GM12878 (cell line): ENCODE measurements at regions not wholly inside any gene's neighbourhood (a gene's known extent, or its start where the extent isn't known, plus 50 kb on each side); places are given as distances from the start of the nearest gene placed in this dataset.

Experiments
- ATAC-seq: fragments of 200-7000 bp; cut with Tn5 transposase; 3 replicates; pipeline ENCODE4 v1.9.1; 2020; ENCODE audit warnings: mild to moderate bottlenecking, moderate library complexity
- BruUV-seq: library from RNA; stranded (reverse); fragments of 400-500 nt; replicated peaks from 2 replicates; lab custom pipeline; 2021; lab: Mats Ljungman, UMichigan
- CTCF ChIA-PET: fragments of 300-600 bp; sonication (Branson Sonifier 250); formaldehyde crosslinking; extraction: SDS; loops from one replicate; lab custom pipeline; 2021; ENCODE audit warnings: inconsistent platforms; lab: Yijun Ruan, JAX
- POLR2A ChIA-PET: fragments of 350-600 bp; formaldehyde crosslinking; extraction: SDS; loops from one replicate; lab custom pipeline; 2021; ENCODE audit warnings: inconsistent platforms; lab: Charles Lee
- RAD21 ChIA-PET: fragments of 300-600 bp; sonication (Branson Sonifier 250); formaldehyde crosslinking; loops from one replicate; lab custom pipeline; 2023; ENCODE audit warnings: antibody characterized with exemption; ENCODE audit not compliant: unreplicated experiment; lab: Charles Lee
- SMC1A ChIA-PET: fragments of 300-600 bp; sonication (Branson Sonifier 250); formaldehyde crosslinking; loops from one replicate; lab custom pipeline; 2023; ENCODE audit not compliant: unreplicated experiment, uncharacterized antibody; lab: Charles Lee
- DNase-seq: peaks from one replicate; pipeline ENCODE4 v3.0.0-alpha.2; 2011; ENCODE audit warnings: low read depth, low spot score
- FAIRE-seq: peaks from 3 replicates; lab custom pipeline; 2011; peaks lifted over from hg19 to GRCh38; lab: Jason Lieb, UNC
- H2AFZ ChIP-seq: 2 replicates; pipeline ENCODE4 v1.6.0; 2011; ENCODE audit warnings: low read depth, low read length, control low read depth; ENCODE audit not compliant: control insufficient read depth
- H3K27ac ChIP-seq: 2 replicates; pipeline ENCODE4 v1.5.1; 2011; ENCODE audit warnings: control low read depth; ENCODE audit not compliant: control insufficient read depth, insufficient read depth
- H3K27me3 ChIP-seq, 2 experiments: replicated peaks in 1 of 2; 2 replicates each; pipeline versions ENCODE4 v1.6.0 to v1.6.1; 2011; ENCODE audit warnings: low read length in 1 of 2; ENCODE audit not compliant: control insufficient read depth in 2 of 2, insufficient read depth in 2 of 2
- H3K36me3 ChIP-seq, 2 experiments: 2 replicates each; pipeline ENCODE4 v1.5.1; 2011; ENCODE audit warnings: low read length in 1 of 2; ENCODE audit not compliant: control insufficient read depth in 2 of 2, insufficient read depth in 2 of 2
- H3K4me1 ChIP-seq: 2 replicates; pipeline ENCODE4 v1.6.1; 2011; ENCODE audit warnings: mild to moderate bottlenecking, low read length, moderate library complexity, mixed read lengths; ENCODE audit not compliant: control insufficient read depth, insufficient read depth
- H3K4me2 ChIP-seq: 2 replicates; pipeline ENCODE4 v1.6.0; 2011; ENCODE audit warnings: control low read depth; ENCODE audit not compliant: control insufficient read depth, insufficient read depth
- H3K4me3 ChIP-seq: fragments of 200-600 bp; sonication (generic); 2 replicates; pipeline ENCODE4 v1.5.1; 2016
- H3K79me2 ChIP-seq: 2 replicates; pipeline ENCODE4 v1.6.0; 2011; ENCODE audit warnings: low read length; ENCODE audit not compliant: control insufficient read depth, insufficient read depth
- H3K9ac ChIP-seq: 2 replicates; pipeline ENCODE4 v1.8.0; 2011; ENCODE audit warnings: low read length, control low read depth, mixed read lengths; ENCODE audit not compliant: control insufficient read depth, insufficient read depth
- H3K9me3 ChIP-seq: replicated peaks from 3 replicates; pipeline ENCODE4 v1.5.1; 2011; ENCODE audit warnings: mild to moderate bottlenecking, low read length; ENCODE audit not compliant: control insufficient read depth, insufficient read depth
- H4K20me1 ChIP-seq: 2 replicates; pipeline ENCODE4 v1.6.0; 2011; ENCODE audit not compliant: control insufficient read depth, insufficient read depth
- BCL11A ChIP-seq: IDR thresholded peaks from 2 replicates; pipeline ENCODE4 v1.6.1; 2011; ENCODE audit warnings: low read depth, low read length
- CBFB ChIP-seq: IDR thresholded peaks from 2 replicates; pipeline ENCODE4 v1.6.1; 2016; ENCODE audit warnings: antibody characterized with exemption, low read depth
- CBX3 ChIP-seq: fragments of 200-600 bp; sonication (generic); IDR thresholded peaks from 2 replicates; pipeline ENCODE4 v1.6.1; 2016; ENCODE audit warnings: low read depth, borderline replicate concordance
- CHD2 ChIP-seq: IDR thresholded peaks from 2 replicates; pipeline ENCODE4 v1.6.1; 2011; ENCODE audit warnings: low read depth, low read length, improper control_type of control experiment, borderline replicate concordance
- CREM ChIP-seq: IDR thresholded peaks from 2 replicates; pipeline ENCODE4 v1.6.1; 2014; ENCODE audit warnings: antibody characterized with exemption, low read depth
- EP300 ChIP-seq, 2 experiments: fragments of 150-350 bp in 1 of 2; IDR thresholded peaks; 2 replicates each; pipeline ENCODE4 v1.6.1; 2011 to 2012; ENCODE audit warnings: low read depth in 2 of 2, low read length in 2 of 2, borderline replicate concordance in 1 of 2, improper control_type of control experiment in 1 of 2, inconsistent platforms in 1 of 2; ENCODE audit not compliant: control insufficient read depth in 1 of 2
- ESRRA ChIP-seq: IDR thresholded peaks from 2 replicates; pipeline ENCODE4 v1.6.1; 2012; ENCODE audit warnings: mild to moderate bottlenecking, low read length, improper control_type of control experiment
- FOS ChIP-seq: IDR thresholded peaks from 3 replicates; pipeline ENCODE4 v1.6.1; 2011; ENCODE audit warnings: borderline replicate concordance; ENCODE audit not compliant: insufficient read length; ENCODE audit errors: extremely low read depth
- IKZF2 ChIP-seq, 2 experiments: fragments of 450-650 bp; IDR thresholded peaks; 2 replicates each; pipeline ENCODE4 v1.6.1; 2017; ENCODE audit warnings: mild to moderate bottlenecking in 2 of 2, moderate library complexity in 2 of 2
- NBN ChIP-seq: fragments of 450-650 bp; IDR thresholded peaks from 2 replicates; pipeline ENCODE4 v1.6.1; 2016
- NRF1 ChIP-seq: conservative IDR thresholded peaks from 2 replicates; pipeline ENCODE4 v1.6.1; 2011; ENCODE audit warnings: mild to moderate bottlenecking, low read depth, low read length, improper control_type of control experiment
- POU2F2 ChIP-seq: IDR thresholded peaks from 3 replicates; pipeline ENCODE4 v1.6.1; 2011; ENCODE audit warnings: low read depth, mild to moderate bottlenecking, low read length, borderline replicate concordance
- RAD21 ChIP-seq: IDR thresholded peaks from 2 replicates; pipeline ENCODE4 v1.6.1; 2011; ENCODE audit warnings: mild to moderate bottlenecking, low read depth, low read length, moderate library complexity; ENCODE audit not compliant: insufficient read depth
- SRF ChIP-seq, 2 experiments: IDR thresholded peaks; 2 replicates each; pipeline ENCODE4 v1.6.1; 2011; ENCODE audit warnings: low read depth in 2 of 2, low read length in 2 of 2, mild to moderate bottlenecking in 1 of 2, moderate library complexity in 1 of 2
- SUPT20H ChIP-seq: IDR thresholded peaks from 2 replicates; pipeline ENCODE4 v1.6.1; 2011; ENCODE audit warnings: low read depth, mild to moderate bottlenecking, low read length, moderate library complexity, borderline replicate concordance; ENCODE audit not compliant: control insufficient read depth
- TCF3 ChIP-seq: IDR thresholded peaks from 2 replicates; pipeline ENCODE4 v1.6.1; 2012; ENCODE audit warnings: low read depth, mild to moderate bottlenecking, low read length, borderline replicate concordance; ENCODE audit not compliant: insufficient read depth
- ZSCAN29 ChIP-seq: fragments of 450-650 bp; IDR thresholded peaks from 2 replicates; pipeline ENCODE4 v1.6.1; 2017; ENCODE audit warnings: mild to moderate bottlenecking, moderate library complexity
- WGBS: methylation state at CpG from one replicate; pipeline ENCODE4 v1.1.6; 2016; ENCODE audit warnings: low lambda C conversion rate; ENCODE audit not compliant: insufficient replicate concordance, insufficient coverage; ENCODE audit errors: missing lambda C conversion rate; 5-methylcytosine and 5-hydroxymethylcytosine counted together
- in situ Hi-C: fragments of 300-500 bp; cut with MboI; formaldehyde crosslinking; loops from 9 replicates; pipeline ENCODE4 v1.14.3; 2018; ENCODE audit warnings: mixed read lengths
- intact Hi-C: fragments of 100-400 bp; cut with micrococcal nuclease; formaldehyde crosslinking; loops from one replicate; pipeline ENCODE4 v1.14.2; 2022; ENCODE audit not compliant: unreplicated experiment
- TF ChIP-seq, protein P1 (sequence below): IDR thresholded peaks from 2 replicates; pipeline ENCODE4 v1.6.1; 2011; ENCODE audit warnings: low read depth, low read length, improper control_type of control experiment, borderline replicate concordance
- TF ChIP-seq, protein P2 (sequence below): fragments of 450-650 bp; conservative IDR thresholded peaks from 2 replicates; pipeline ENCODE4 v1.6.1; 2017; ENCODE audit warnings: mild to moderate bottlenecking, moderate library complexity

DNA sequence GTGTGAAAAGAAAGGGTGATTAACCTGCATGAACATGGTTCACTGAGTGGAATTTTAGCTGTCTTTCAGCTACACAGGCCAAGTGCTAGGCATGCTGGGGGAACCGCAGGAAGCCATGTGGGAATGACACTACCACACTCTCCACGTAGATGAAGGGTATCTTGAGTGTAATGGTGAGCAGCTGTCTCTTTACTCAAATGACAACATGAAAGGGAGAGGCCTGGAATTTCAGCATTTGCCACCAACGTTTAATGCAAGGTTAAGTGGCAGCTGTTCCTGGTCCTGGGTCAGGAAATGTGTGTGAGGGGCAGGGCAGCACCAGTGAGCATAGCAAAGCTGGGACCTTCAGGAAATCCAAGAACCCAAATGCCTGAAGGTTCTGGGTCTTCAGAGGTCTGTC is 588.4 kb downstream of the SLC4A3 start:
- in situ Hi-C loops = no loop called here
- SMC1A ChIA-PET = no interaction called here

DNA sequence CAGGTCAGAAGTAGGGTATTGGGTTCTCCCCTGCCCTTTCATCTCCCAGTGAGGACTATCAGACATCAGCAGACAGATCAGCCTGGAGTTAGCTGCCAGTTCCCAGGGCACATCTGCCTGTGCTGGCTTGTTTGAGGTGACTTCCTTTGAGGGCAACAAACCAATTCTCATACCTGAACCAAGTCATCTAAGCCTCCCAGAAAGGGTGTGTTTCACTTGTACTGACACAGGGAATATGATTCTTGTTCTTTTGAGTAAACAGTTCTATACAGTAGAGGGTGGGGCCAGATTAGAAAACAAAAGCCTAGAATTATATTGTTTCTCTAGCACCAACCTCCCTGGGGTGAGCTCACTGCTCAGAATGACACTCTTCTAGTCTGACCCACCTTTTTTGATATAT is 591.9 kb downstream of the SLC4A3 start:
- no peak for TF ChIP-seq TCF3
- TF ChIP-seq, protein P1, sequence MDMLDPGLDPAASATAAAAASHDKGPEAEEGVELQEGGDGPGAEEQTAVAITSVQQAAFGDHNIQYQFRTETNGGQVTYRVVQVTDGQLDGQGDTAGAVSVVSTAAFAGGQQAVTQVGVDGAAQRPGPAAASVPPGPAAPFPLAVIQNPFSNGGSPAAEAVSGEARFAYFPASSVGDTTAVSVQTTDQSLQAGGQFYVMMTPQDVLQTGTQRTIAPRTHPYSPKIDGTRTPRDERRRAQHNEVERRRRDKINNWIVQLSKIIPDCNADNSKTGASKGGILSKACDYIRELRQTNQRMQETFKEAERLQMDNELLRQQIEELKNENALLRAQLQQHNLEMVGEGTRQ = no peak
- TF ChIP-seq, protein P2, sequence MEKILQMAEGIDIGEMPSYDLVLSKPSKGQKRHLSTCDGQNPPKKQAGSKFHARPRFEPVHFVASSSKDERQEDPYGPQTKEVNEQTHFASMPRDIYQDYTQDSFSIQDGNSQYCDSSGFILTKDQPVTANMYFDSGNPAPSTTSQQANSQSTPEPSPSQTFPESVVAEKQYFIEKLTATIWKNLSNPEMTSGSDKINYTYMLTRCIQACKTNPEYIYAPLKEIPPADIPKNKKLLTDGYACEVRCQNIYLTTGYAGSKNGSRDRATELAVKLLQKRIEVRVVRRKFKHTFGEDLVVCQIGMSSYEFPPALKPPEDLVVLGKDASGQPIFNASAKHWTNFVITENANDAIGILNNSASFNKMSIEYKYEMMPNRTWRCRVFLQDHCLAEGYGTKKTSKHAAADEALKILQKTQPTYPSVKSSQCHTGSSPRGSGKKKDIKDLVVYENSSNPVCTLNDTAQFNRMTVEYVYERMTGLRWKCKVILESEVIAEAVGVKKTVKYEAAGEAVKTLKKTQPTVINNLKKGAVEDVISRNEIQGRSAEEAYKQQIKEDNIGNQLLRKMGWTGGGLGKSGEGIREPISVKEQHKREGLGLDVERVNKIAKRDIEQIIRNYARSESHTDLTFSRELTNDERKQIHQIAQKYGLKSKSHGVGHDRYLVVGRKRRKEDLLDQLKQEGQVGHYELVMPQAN = no peak
- TF ChIP-seq EP300 (IDR thresholded peaks at IDR 0.05; ENCODE audit: borderline replicate concordance in 1 of 2, control insufficient read depth in 1 of 2, low read depth in 2 of 2, low read length in 2 of 2) = no peak
- no peak for TF ChIP-seq SUPT20H
- no peak for TF ChIP-seq POU2F2
- TF ChIP-seq ZSCAN29 = no peak
- TF ChIP-seq FOS = no peak
- TF ChIP-seq NBN = no peak
- TF ChIP-seq ESRRA = no peak
- TF ChIP-seq RAD21 = no peak
- TF ChIP-seq CBFB = no peak
- TF ChIP-seq BCL11A = no peak
- no peak for TF ChIP-seq NRF1
- no peak for TF ChIP-seq CBX3
- TF ChIP-seq IKZF2 (IDR thresholded peaks at IDR 0.05) = no peak
- in situ Hi-C loops (no loop called here), intact Hi-C loops (no loop called here)
- no peak for FAIRE-seq
- CTCF ChIA-PET = no interaction called here
- no peak overlapping the region for H3K27ac ChIP-seq
- H3K9ac ChIP-seq = no peak overlapping the region
- H4K20me1 ChIP-seq = no peaks in the 10 kb centered on the region
- no peak overlapping the region for H2AFZ ChIP-seq
- no peaks in the 10 kb centered on the region for H3K9me3 ChIP-seq
- H3K36me3 ChIP-seq = no peaks in the 10 kb centered on the region
- no peaks in the 10 kb centered on the region for H3K79me2 ChIP-seq
- H3K4me1 ChIP-seq = no peaks in the 10 kb centered on the region
- H3K27me3 ChIP-seq = no peaks in the 10 kb centered on the region
- BruUV-seq = no TSS peak
- SMC1A ChIA-PET = interaction anchor here (0.7 kb wide), 1 partner anchor 227 kb away, joined by 3 read pairs; no protein-coding TSS in a partner anchor
- no peak for DNase-seq
- H3K4me2 ChIP-seq = no peak overlapping the region
- RAD21 ChIA-PET = interaction anchor here (0.6 kb wide), 1 partner anchor 362 kb away, joined by 3 read pairs; no protein-coding TSS in a partner anchor
- no peak for ATAC-seq
- no peak overlapping the region for H3K4me3 ChIP-seq
- POLR2A ChIA-PET = no interaction called here

More for the DNA sequence above, 588.4 kb downstream of the SLC4A3 start:
- WGBS = 31% methylated on average over 3 of the region's 3 CpGs
- FAIRE-seq = no peak
- Histone ChIP-seq H3K27ac (no peak overlapping the region), H3K4me3 (no peak overlapping the region), H4K20me1 (no peaks in the 10 kb centered on the region), H3K27me3 (no peaks in the 10 kb centered on the region), H3K9me3 (no peaks in the 10 kb centered on the region), H3K4me1 (no peaks in the 10 kb centered on the region), H3K4me2 (no peak overlapping the region), H3K36me3 (no peaks in the 10 kb centered on the region), H2AFZ (no peak overlapping the region), H3K9ac (no peak overlapping the region), H3K79me2 (no peaks in the 10 kb centered on the region)
- ChIA-PET CTCF (no interaction called here), RAD21 (no interaction called here), POLR2A (no interaction called here)
- intact Hi-C loops = no loop called here
- no TSS peak for BruUV-seq
- no peak for ATAC-seq
- no peak for DNase-seq
- TF ChIP-seq SRF (IDR thresholded peaks at IDR 0.05; ENCODE audit: low read depth in 2 of 2, low read length in 2 of 2) = no peak
- no peak for TF ChIP-seq CHD2
- TF ChIP-seq CREM = no peak
- no peak for TF ChIP-seq BCL11A
